Lung (tissue), 11 donors: ENCODE measurements at regions not wholly inside any gene's neighbourhood (a gene's known extent, or its start where the extent isn't known, plus 50 kb on each side); places are given as distances from the start of the nearest gene placed in this dataset.

Experiments used
- ATAC-seq: fragments of 200-7000 bp; cut with Tn5 transposase; one replicate; pipeline ENCODE4 v1.9.1; 2020; ENCODE audit warnings: moderate number of reproducible peaks; ENCODE audit not compliant: insufficient read depth, low FRiP score
- DNase-seq, 3 donors: peaks; one replicate each; pipeline ENCODE4 v3.0.0-alpha.2; 2013 to 2017
- H3K27ac ChIP-seq, 2 donors: one replicate each; pipeline ENCODE4 v1.5.1; 2013; ENCODE audit warnings: mild to moderate bottlenecking in 2 of 2, moderate library complexity in 2 of 2, control low read depth in 1 of 2, inconsistent platforms in 1 of 2, low read depth in 1 of 2, low read length in 1 of 2
- H3K27me3 ChIP-seq, 3 donors: one replicate each; pipeline ENCODE4 v1.5.1; 2013; ENCODE audit warnings: low read length in 2 of 3; ENCODE audit not compliant: control insufficient read depth in 3 of 3, insufficient read depth in 3 of 3
- H3K36me3 ChIP-seq, 4 donors: one replicate each; pipeline ENCODE4 v1.5.1; 2013; ENCODE audit warnings: low read length in 4 of 4, mild to moderate bottlenecking in 1 of 4, moderate library complexity in 1 of 4; ENCODE audit not compliant: control insufficient read depth in 4 of 4, insufficient read depth in 4 of 4
- H3K4me1 ChIP-seq, 5 donors: one replicate each; pipeline ENCODE4 v1.5.1; 2013; ENCODE audit warnings: low read length in 5 of 5, mild to moderate bottlenecking in 2 of 5, moderate library complexity in 1 of 5; ENCODE audit not compliant: control insufficient read depth in 5 of 5, insufficient read depth in 5 of 5
- H3K4me3 ChIP-seq: one replicate; pipeline ENCODE4 v1.5.1; 2013; ENCODE audit warnings: mild to moderate bottlenecking, control low read depth, moderate library complexity
- H3K9ac ChIP-seq, 2 donors: one replicate each; pipeline ENCODE4 v1.5.1; 2013; ENCODE audit warnings: low read length in 2 of 2, control low read depth in 1 of 2; ENCODE audit not compliant: insufficient read depth in 1 of 2
- H3K9me3 ChIP-seq, 4 donors: one replicate each; pipeline ENCODE4 v1.5.1; 2013; ENCODE audit warnings: low read length in 3 of 4, mild to moderate bottlenecking in 1 of 4, moderate library complexity in 1 of 4; ENCODE audit not compliant: control insufficient read depth in 4 of 4, insufficient read depth in 3 of 4
- WGBS, 2 donors: extraction: QIAGEN DNeasy Blood & Tissue Kit; methylation state at CpG; one replicate each; pipeline ENCODE4 v1.1.7; 2013; 5-methylcytosine and 5-hydroxymethylcytosine counted together
- TF ChIP-seq, protein P1 (sequence below): IDR thresholded peaks from 2 replicates; pipeline ENCODE4 v1.5.1; 2012; ENCODE audit warnings: mild to moderate bottlenecking; ENCODE audit errors: control extremely low read depth, extremely low read depth
- donor health status: control.
- donor health status: control.
- donor health status: Bipolar disorder and iron deficiency.
- donor health status: healthy.
- donor health status: DM: yes; HTN: yes; CAD: no.

DNA sequence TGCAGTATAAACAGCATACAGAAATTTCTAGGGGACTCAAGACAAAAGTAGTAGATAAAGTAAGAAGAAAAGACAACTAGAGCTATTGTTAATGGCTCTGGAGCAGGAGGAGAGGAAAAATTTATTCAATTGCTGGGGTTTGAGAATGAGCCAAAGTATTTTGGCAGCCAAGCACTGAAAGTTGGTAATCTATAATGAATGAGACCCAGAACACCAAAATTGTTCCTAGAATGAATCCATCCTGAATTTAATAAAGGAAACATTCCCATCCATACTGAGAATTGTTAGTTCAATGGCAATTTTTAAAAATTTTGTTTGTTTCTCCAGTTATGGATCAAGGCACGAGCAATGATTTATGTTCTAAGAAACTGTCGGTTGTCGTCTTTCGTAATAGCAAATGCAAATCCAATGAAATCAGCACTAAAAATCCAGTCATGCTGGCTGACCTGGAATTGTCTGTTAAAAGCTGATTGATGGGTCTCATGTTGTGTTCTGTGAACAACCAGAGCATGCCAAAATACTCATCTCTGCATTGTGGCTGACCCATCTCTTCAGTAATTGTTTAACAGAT lies 170.9 kb upstream of the LMNTD1 start:
- ATAC-seq (no peak), DNase-seq (peak in 2 of 3 donors; percentile 77 to 81)
- H3K4me3 ChIP-seq = no peak overlapping the region
- WGBS, 2 donors = 83 to 93% methylated on average over 4 of the region's 4 CpGs
- no peaks in the 10 kb centered on the region for H3K36me3 ChIP-seq
- no peaks in the 10 kb centered on the region for H3K9me3 ChIP-seq
- no peak overlapping the region for H3K27ac ChIP-seq
- peaks cover 0 to 41% (median 0%) of the 10 kb centered on the region in 5 donors for H3K4me1 ChIP-seq
- H3K27me3 ChIP-seq = no peaks in the 10 kb centered on the region
- TF ChIP-seq, protein P1, sequence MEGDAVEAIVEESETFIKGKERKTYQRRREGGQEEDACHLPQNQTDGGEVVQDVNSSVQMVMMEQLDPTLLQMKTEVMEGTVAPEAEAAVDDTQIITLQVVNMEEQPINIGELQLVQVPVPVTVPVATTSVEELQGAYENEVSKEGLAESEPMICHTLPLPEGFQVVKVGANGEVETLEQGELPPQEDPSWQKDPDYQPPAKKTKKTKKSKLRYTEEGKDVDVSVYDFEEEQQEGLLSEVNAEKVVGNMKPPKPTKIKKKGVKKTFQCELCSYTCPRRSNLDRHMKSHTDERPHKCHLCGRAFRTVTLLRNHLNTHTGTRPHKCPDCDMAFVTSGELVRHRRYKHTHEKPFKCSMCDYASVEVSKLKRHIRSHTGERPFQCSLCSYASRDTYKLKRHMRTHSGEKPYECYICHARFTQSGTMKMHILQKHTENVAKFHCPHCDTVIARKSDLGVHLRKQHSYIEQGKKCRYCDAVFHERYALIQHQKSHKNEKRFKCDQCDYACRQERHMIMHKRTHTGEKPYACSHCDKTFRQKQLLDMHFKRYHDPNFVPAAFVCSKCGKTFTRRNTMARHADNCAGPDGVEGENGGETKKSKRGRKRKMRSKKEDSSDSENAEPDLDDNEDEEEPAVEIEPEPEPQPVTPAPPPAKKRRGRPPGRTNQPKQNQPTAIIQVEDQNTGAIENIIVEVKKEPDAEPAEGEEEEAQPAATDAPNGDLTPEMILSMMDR = no peak
- no peak overlapping the region for H3K9ac ChIP-seq

- no peak overlapping the region for H3K4me3 ChIP-seq
- no peak overlapping the region for H3K27ac ChIP-seq
Measured at GRCh38 chr12:25725470-25725869, 172.4 kb upstream of the LMNTD1 start.

DNA sequence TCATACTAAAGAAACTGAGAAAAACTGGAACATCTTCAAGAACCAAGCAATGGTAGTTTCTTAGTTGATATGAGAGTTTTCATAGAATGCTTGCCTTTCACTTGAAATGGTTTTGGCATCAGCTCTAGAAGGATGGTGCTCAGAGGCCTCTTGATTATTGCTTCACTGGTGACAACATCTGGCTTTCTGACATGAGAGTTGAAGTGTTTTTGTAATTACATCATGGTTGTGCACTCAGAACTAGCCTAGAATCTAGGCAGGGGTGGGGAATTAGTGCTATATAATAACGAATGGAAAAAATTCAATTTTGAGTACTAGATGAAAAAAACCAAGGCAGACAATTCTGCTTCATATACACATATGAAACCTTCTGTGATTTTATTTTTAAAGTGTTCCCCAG lies 172.8 kb upstream of the LMNTD1 start:
- Histone ChIP-seq H3K4me3 (no peak overlapping the region), H3K9me3 (no peaks in the 10 kb centered on the region), H3K4me1 (peaks cover 0 to 32% (median 0%) of the 10 kb centered on the region in 5 donors), H3K36me3 (no peaks in the 10 kb centered on the region), H3K27ac (no peak overlapping the region), H3K27me3 (no peaks in the 10 kb centered on the region), H3K9ac (no peak overlapping the region)
- ATAC-seq (no peak), DNase-seq (peak in 2 of 3 donors; percentile 77 to 86)
- 55 to 83% methylated on average over 1 of the region's 1 CpG for WGBS, 2 donors
- TF ChIP-seq, protein P1 = no peak

More at GRCh38 chr12:25725470-25725869, 172.4 kb upstream of the LMNTD1 start:
- peaks cover 0 to 32% (median 0%) of the 10 kb centered on the region in 5 donors for H3K4me1 ChIP-seq
- ATAC-seq (no peak), DNase-seq (no peak)
- H3K27me3 ChIP-seq = no peaks in the 10 kb centered on the region
- H3K36me3 ChIP-seq = no peaks in the 10 kb centered on the region
- no peak overlapping the region for H3K9ac ChIP-seq
- WGBS, 2 donors = 79 to 85% methylated on average over 3 of the region's 3 CpGs
- no peaks in the 10 kb centered on the region for H3K9me3 ChIP-seq
- TF ChIP-seq, protein P1 = no peak
